Hepatocyte (in vitro differentiated cells): ENCODE measurements at regions not wholly inside any gene's neighbourhood (a gene's known extent, or its start where the extent isn't known, plus 50 kb on each side); places are given as distances from the start of the nearest gene placed in this dataset.

ENCODE experiments used
- CTCF ChIP-seq: fragments of 200-600 bp; sonication (generic); IDR thresholded peaks from 2 replicates; pipeline ENCODE4 v1.5.1; 2016; ENCODE audit warnings: antibody characterized with exemption, mild to moderate bottlenecking; ENCODE audit not compliant: poor library complexity
- EZH2 ChIP-seq: fragments of 200-600 bp; sonication (generic); IDR thresholded peaks from 2 replicates; pipeline ENCODE4 v1.6.1; 2016; ENCODE audit warnings: antibody characterized with exemption, mild to moderate bottlenecking, borderline replicate concordance
- EZH2phosphoT487 ChIP-seq: fragments of 200-600 bp; sonication (generic); IDR thresholded peaks from one replicate; pipeline ENCODE4 v1.6.1; 2018; ENCODE audit warnings: antibody characterized with exemption, mild to moderate bottlenecking, low read depth, moderate library complexity; ENCODE audit not compliant: unreplicated experiment, severe bottlenecking

DNA sequence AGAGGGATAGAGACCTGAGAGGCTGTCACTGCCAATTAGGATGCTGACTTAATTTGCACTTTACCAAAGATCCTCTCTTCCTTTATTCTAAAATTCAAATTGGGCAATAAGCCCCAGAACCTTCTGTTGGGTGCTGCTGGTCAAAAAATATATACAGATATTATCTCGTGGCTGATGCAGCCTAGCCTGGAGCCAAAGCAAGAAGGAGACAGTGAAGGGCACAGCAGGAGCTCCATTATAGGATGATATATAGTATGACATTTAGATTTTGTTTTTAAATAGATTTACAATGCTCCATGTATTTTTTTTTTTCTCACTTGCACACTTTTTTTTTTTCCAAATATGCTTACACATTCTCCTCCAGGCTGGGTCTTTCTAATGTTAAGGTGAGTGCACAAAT, 579.3 kb downstream of the PIK3C3 start:
- TF ChIP-seq EZH2 (no peak), CTCF (no peak), EZH2phosphoT487 (no peak)
